Upper lobe of left lung (tissue), 4 donors: ENCODE measurements at regions not wholly inside any gene's neighbourhood (a gene's known extent, or its start where the extent isn't known, plus 50 kb on each side); places are given as distances from the start of the nearest gene placed in this dataset.
"Not testable (repeated sequence)": the region's sequence is repeated elsewhere in the genome, so short reads cannot be mapped to it uniquely, and the experiment has no call there.

ENCODE experiments used
- EP300 ChIP-seq, 4 donors: sonication (generic); formaldehyde crosslinking; IDR thresholded peaks; one replicate each; pipeline ENCODE4 v1.5.1; 2017; ENCODE audit warnings: antibody characterized with exemption in 4 of 4, control low read depth in 2 of 4
- POLR2A ChIP-seq, 4 donors: fragments of 450-650 bp; IDR thresholded peaks; one replicate each; pipeline ENCODE4 v1.5.1; 2016 to 2017; ENCODE audit warnings: antibody characterized with exemption in 4 of 4, mild to moderate bottlenecking in 2 of 4

DNA sequence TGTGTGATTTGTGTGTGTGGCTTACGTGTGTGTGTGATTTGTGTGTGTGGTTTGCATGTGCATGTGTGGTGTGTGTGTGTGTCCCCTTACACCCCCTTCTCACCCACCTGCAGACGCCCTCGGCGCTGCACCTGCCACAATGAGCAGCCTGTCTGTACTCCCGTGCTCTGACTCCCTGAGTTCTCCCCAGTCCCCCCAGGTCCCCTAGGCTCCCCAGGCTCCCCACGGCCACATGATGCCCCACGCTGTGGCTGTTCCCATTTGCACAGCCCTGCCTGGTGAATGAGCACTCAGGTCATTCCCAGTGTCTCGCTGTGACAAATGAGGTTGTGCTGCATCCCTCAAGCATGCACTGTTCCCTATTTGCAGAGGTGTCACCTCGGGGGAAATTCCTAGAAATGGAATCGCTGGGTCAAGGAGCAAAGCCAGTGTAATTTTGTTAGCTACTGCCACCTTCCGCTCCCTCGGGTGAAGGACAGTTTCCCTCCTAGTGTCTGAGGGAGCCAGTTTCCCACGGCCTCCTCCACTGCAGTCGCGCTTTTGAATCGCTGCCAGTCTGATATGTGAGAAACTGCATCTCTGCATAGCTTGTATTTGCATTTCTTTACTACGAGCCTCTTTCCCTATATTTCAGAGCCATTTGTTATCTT is 180.4 kb upstream of the FOXD4L5 start:
- TF ChIP-seq EP300, POLR2A (IDR thresholded peaks at IDR 0.05): not testable (repeated sequence)
